ENCODE measurements at regions not wholly inside any gene's neighbourhood (a gene's known extent, or its start where the extent isn't known, plus 50 kb on each side); places are given as distances from the start of the nearest gene placed in this dataset.

DNA sequence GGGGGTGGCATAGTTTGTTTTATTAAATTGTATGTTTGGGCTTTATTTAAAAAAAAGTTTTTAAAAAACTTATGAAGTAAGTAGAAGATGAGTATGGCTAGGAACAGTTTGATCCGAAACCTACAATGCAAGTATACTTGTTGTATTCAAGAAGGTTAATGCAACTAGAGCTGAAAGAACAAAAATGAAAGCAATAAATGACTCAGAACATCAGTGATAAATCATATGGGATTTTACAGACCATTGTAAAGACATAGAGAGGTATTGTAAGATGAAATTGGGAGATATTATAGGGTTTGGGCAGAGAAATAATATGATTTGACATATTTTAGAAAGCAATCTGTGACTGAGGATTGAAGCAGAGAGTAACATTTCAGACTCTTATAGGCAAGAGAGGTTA, 1135.3 kb downstream of the SLITRK5 start:
- intact Hi-C loops (cut with micrococcal nuclease) = no loop called here
- no TSS peak for BruUV-seq (replicated peaks)
- no peaks in the 10 kb centered on the region for H3K4me1 ChIP-seq (replicated peaks in 1 of 2; ENCODE audit: control insufficient read depth in 2 of 2, insufficient read depth in 2 of 2, low read length in 2 of 2)
- H3K4me2 ChIP-seq (ENCODE audit: insufficient read depth, low read length) = no peak overlapping the region
- H3K27ac ChIP-seq (ENCODE audit: extremely low read depth, low read depth, low read length) = no peak overlapping the region
- in situ Hi-C loops (cut with MboI) = no loop called here
- no peak overlapping the region for H3K9ac ChIP-seq (ENCODE audit: insufficient read depth in 1 of 2, low read depth in 2 of 2, low read length in 2 of 2)
- no peaks in the 10 kb centered on the region for H3K79me2 ChIP-seq (ENCODE audit: control insufficient read depth, insufficient read depth, low read length)
- no peaks in the 10 kb centered on the region for H3K9me1 ChIP-seq (ENCODE audit: control insufficient read depth, insufficient read depth, low read length)
- POLR2A ChIA-PET = no interaction called here
- H3K9me3 ChIP-seq (replicated peaks; ENCODE audit: control insufficient read depth, insufficient read depth, low read depth, low read length) = no peaks in the 10 kb centered on the region; the same call in 1 of the 2 replicates
- DNase-seq (ENCODE audit: extremely low read depth in 1 of 4, low spot score in 3 of 4) (no peak), FAIRE-seq (no peak), ATAC-seq (no peak)
- H3K36me3 ChIP-seq (ENCODE audit: control insufficient read depth, insufficient read depth, low read length) = no peaks in the 10 kb centered on the region
- CTCF ChIA-PET (ENCODE audit: low intra/inter-chr PET ratio) = no interaction called here
- H2AFZ ChIP-seq (ENCODE audit: low read depth, low read length) = no peak overlapping the region
- WGBS (ENCODE audit: insufficient coverage, low coverage, missing lambda C conversion rate) = 0% methylated on average over 1 of the region's 1 CpG
- H4K20me1 ChIP-seq (replicated peaks; ENCODE audit: control insufficient read depth, insufficient read depth, low read length) = no peaks in the 10 kb centered on the region
- H3K27me3 ChIP-seq (ENCODE audit: control insufficient read depth in 2 of 2, insufficient read depth in 2 of 2, low read length in 2 of 2) = no peaks in the 10 kb centered on the region
- H3K4me3 ChIP-seq = no peak overlapping the region
- no peak for TF ChIP-seq CTBP1 (IDR thresholded peaks at IDR 0.05; ENCODE audit: borderline replicate concordance)
- no peak for TF ChIP-seq ZBTB1 (CRISPR knock-in tag; IDR thresholded peaks at IDR 0.05; ENCODE audit: borderline replicate concordance, low read depth)
- TF ChIP-seq SIN3B (IDR thresholded peaks at IDR 0.05; ENCODE audit: low read depth) = no peak
- TF ChIP-seq, protein P1, sequence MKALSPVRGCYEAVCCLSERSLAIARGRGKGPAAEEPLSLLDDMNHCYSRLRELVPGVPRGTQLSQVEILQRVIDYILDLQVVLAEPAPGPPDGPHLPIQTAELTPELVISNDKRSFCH (CRISPR knock-in tag; IDR thresholded peaks at IDR 0.05) = no peak
- TF ChIP-seq, protein P1 (tag; IDR thresholded peaks at IDR 0.05) = no peak
- no peak for TF ChIP-seq ZNF766 (CRISPR knock-in tag; conservative IDR thresholded peaks at IDR 0.05)
- TF ChIP-seq, protein P2, sequence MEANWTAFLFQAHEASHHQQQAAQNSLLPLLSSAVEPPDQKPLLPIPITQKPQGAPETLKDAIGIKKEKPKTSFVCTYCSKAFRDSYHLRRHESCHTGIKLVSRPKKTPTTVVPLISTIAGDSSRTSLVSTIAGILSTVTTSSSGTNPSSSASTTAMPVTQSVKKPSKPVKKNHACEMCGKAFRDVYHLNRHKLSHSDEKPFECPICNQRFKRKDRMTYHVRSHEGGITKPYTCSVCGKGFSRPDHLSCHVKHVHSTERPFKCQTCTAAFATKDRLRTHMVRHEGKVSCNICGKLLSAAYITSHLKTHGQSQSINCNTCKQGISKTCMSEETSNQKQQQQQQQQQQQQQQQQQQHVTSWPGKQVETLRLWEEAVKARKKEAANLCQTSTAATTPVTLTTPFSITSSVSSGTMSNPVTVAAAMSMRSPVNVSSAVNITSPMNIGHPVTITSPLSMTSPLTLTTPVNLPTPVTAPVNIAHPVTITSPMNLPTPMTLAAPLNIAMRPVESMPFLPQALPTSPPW (CRISPR knock-in tag; IDR thresholded peaks at IDR 0.05) = no peak
- TF ChIP-seq, protein P3, sequence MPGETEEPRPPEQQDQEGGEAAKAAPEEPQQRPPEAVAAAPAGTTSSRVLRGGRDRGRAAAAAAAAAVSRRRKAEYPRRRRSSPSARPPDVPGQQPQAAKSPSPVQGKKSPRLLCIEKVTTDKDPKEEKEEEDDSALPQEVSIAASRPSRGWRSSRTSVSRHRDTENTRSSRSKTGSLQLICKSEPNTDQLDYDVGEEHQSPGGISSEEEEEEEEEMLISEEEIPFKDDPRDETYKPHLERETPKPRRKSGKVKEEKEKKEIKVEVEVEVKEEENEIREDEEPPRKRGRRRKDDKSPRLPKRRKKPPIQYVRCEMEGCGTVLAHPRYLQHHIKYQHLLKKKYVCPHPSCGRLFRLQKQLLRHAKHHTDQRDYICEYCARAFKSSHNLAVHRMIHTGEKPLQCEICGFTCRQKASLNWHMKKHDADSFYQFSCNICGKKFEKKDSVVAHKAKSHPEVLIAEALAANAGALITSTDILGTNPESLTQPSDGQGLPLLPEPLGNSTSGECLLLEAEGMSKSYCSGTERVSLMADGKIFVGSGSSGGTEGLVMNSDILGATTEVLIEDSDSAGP (CRISPR knock-in tag; IDR thresholded peaks at IDR 0.05) = no peak
- TF ChIP-seq, protein P4, sequence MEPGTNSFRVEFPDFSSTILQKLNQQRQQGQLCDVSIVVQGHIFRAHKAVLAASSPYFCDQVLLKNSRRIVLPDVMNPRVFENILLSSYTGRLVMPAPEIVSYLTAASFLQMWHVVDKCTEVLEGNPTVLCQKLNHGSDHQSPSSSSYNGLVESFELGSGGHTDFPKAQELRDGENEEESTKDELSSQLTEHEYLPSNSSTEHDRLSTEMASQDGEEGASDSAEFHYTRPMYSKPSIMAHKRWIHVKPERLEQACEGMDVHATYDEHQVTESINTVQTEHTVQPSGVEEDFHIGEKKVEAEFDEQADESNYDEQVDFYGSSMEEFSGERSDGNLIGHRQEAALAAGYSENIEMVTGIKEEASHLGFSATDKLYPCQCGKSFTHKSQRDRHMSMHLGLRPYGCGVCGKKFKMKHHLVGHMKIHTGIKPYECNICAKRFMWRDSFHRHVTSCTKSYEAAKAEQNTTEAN (CRISPR knock-in tag; IDR thresholded peaks at IDR 0.05) = no peak
- TF ChIP-seq, protein P5, sequence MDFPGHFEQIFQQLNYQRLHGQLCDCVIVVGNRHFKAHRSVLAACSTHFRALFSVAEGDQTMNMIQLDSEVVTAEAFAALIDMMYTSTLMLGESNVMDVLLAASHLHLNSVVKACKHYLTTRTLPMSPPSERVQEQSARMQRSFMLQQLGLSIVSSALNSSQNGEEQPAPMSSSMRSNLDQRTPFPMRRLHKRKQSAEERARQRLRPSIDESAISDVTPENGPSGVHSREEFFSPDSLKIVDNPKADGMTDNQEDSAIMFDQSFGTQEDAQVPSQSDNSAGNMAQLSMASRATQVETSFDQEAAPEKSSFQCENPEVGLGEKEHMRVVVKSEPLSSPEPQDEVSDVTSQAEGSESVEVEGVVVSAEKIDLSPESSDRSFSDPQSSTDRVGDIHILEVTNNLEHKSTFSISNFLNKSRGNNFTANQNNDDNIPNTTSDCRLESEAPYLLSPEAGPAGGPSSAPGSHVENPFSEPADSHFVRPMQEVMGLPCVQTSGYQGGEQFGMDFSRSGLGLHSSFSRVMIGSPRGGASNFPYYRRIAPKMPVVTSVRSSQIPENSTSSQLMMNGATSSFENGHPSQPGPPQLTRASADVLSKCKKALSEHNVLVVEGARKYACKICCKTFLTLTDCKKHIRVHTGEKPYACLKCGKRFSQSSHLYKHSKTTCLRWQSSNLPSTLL (IDR thresholded peaks at IDR 0.05) = no peak
- no peak for TF ChIP-seq ZNF124 (CRISPR knock-in tag; IDR thresholded peaks at IDR 0.05)
- no peak for TF ChIP-seq ELF4 (CRISPR knock-in tag; IDR thresholded peaks at IDR 0.05)
- TF ChIP-seq, protein P6, sequence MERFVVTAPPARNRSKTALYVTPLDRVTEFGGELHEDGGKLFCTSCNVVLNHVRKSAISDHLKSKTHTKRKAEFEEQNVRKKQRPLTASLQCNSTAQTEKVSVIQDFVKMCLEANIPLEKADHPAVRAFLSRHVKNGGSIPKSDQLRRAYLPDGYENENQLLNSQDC (CRISPR knock-in tag; IDR thresholded peaks at IDR 0.05) = no peak

Measured in K562 (cell line).